B cell (primary cell): ENCODE measurements at regions not wholly inside any gene's neighbourhood (a gene's known extent, or its start where the extent isn't known, plus 50 kb on each side); places are given as distances from the start of the nearest gene placed in this dataset.

Experiments
- ATAC-seq: fragments of 200-7000 bp; cut with Tn5 transposase; one replicate; pipeline ENCODE4 v1.10.0; 2021; ENCODE audit warnings: low read depth, mild to moderate bottlenecking, moderate number of reproducible peaks, moderate library complexity
- CTCF ChIA-PET: fragments of 350-600 bp; sonication (Branson Sonifier 250); formaldehyde crosslinking; loops from one replicate; lab custom pipeline; 2021; ENCODE audit warnings: antibody characterized with exemption, inconsistent platforms; lab: Charles Lee
- POLR2A ChIA-PET: fragments of 350-600 bp; sonication (Branson Sonifier 250); formaldehyde crosslinking; loops from one replicate; lab custom pipeline; 2021; ENCODE audit warnings: antibody characterized with exemption; lab: Charles Lee
- DNase-seq: peaks from one replicate; pipeline ENCODE4 v3.0.0; 2013
- H2AFZ ChIP-seq: 2 replicates; pipeline ENCODE4 v1.6.1; 2012; ENCODE audit warnings: mild to moderate bottlenecking, low read depth, low read length; ENCODE audit not compliant: insufficient read depth, poor library complexity, severe bottlenecking
- H3K27ac ChIP-seq, 2 donors: 1 replicate in 1 of 2; 2 replicates in 1 of 2; pipeline ENCODE4 v1.5.1; 2012 to 2013; ENCODE audit warnings: low read length in 2 of 2, mild to moderate bottlenecking in 2 of 2, moderate library complexity in 1 of 2
- H3K27me3 ChIP-seq, 4 experiments: fragments of 200-600 bp in 1 of 4; sonication (generic) in 1 of 4; replicated peaks in 1 of 4; 1 replicate in 2 of 4; 2 replicates in 2 of 4; pipeline versions ENCODE4 v1.6.1 to v1.7.0; 2013 to 2016; ENCODE audit warnings: low read length in 3 of 4, mild to moderate bottlenecking in 2 of 4, mixed read lengths in 1 of 4, moderate library complexity in 1 of 4; ENCODE audit not compliant: insufficient read depth in 4 of 4, control insufficient read depth in 3 of 4; ENCODE audit errors: control extremely low read depth in 1 of 4
- H3K36me3 ChIP-seq, 2 experiments: replicated peaks in 1 of 2; 1 replicate in 1 of 2; 2 replicates in 1 of 2; pipeline versions ENCODE4 v1.6.1 to v1.7.1; 2013; ENCODE audit warnings: low read length in 1 of 2; ENCODE audit not compliant: insufficient read depth in 2 of 2, control insufficient read depth in 1 of 2; ENCODE audit errors: control extremely low read depth in 1 of 2, extremely low read depth in 1 of 2
- H3K4me1 ChIP-seq, 2 donors: fragments of 200-600 bp in 1 of 2; sonication (generic) in 1 of 2; 1 replicate in 1 of 2; 2 replicates in 1 of 2; pipeline versions ENCODE4 v1.5.1 to v1.6.1; 2013 to 2017; ENCODE audit warnings: low read length in 2 of 2; ENCODE audit not compliant: control insufficient read depth in 2 of 2, insufficient read depth in 2 of 2
- H3K4me2 ChIP-seq: replicated peaks from 2 replicates; pipeline ENCODE3; 2012; ENCODE audit warnings: mild to moderate bottlenecking, low read depth, low read length; ENCODE audit not compliant: poor library complexity, severe bottlenecking
- H3K4me3 ChIP-seq, 5 experiments: fragments of 200-600 bp in 1 of 5; sonication (generic) in 1 of 5; 1 replicate in 3 of 5; 2 replicates in 2 of 5; pipeline versions ENCODE4 v1.5.1 to v1.7.0; 2011 to 2016; ENCODE audit warnings: low read length in 4 of 5, mild to moderate bottlenecking in 4 of 5, low read depth in 2 of 5, control low read depth in 1 of 5, moderate library complexity in 1 of 5; ENCODE audit not compliant: insufficient read depth in 1 of 5; ENCODE audit errors: control extremely low read depth in 1 of 5, extremely low read depth in 1 of 5
- H3K79me2 ChIP-seq: fragments of 200-600 bp; sonication (generic); one replicate; pipeline ENCODE4 v1.6.0; 2016; ENCODE audit warnings: low read length; ENCODE audit not compliant: control insufficient read depth, insufficient read depth
- H3K9ac ChIP-seq: fragments of 200-600 bp; sonication (generic); 2 replicates; pipeline ENCODE4 v1.6.1; 2017; ENCODE audit warnings: mild to moderate bottlenecking, low read length, moderate library complexity
- H3K9me3 ChIP-seq, 3 donors: one replicate each; pipeline versions ENCODE4 v1.6.1 to v1.7.1; 2013; ENCODE audit warnings: low read length in 2 of 3; ENCODE audit not compliant: control insufficient read depth in 2 of 3, insufficient read depth in 1 of 3; ENCODE audit errors: control extremely low read depth in 1 of 3
- H4K20me1 ChIP-seq: 2 replicates; pipeline ENCODE4 v1.6.0; 2012; ENCODE audit warnings: mild to moderate bottlenecking, low read length; ENCODE audit not compliant: insufficient read depth, control insufficient read depth, poor library complexity, severe bottlenecking
- H3K27ac Mint-ChIP-seq: one replicate; pipeline ENCODE4 v1.8.0; 2021; ENCODE audit warnings: mixed read lengths
- H3K27me3 Mint-ChIP-seq: one replicate; pipeline ENCODE4 v1.8.0; 2021; ENCODE audit warnings: mixed read lengths
- H3K4me1 Mint-ChIP-seq: one replicate; pipeline ENCODE4 v1.8.0; 2021; ENCODE audit warnings: mixed read lengths
- H3K4me3 Mint-ChIP-seq: one replicate; pipeline ENCODE4 v1.8.0; 2021; ENCODE audit warnings: mixed read lengths
- H3K9me3 Mint-ChIP-seq: one replicate; pipeline ENCODE4 v1.8.0; 2022; ENCODE audit warnings: mixed read lengths; ENCODE audit not compliant: insufficient read depth
- CTCF ChIP-seq: fragments of 200-600 bp; IDR thresholded peaks from one replicate; pipeline ENCODE4 v1.8.0; 2022; ENCODE audit warnings: antibody characterized with exemption, mild to moderate bottlenecking
- EZH2 ChIP-seq: IDR thresholded peaks from 2 replicates; pipeline ENCODE4 v1.6.1; 2012; ENCODE audit warnings: borderline replicate concordance, low read depth, mild to moderate bottlenecking, moderate library complexity, low read length; ENCODE audit not compliant: insufficient read depth, poor library complexity, severe bottlenecking
- WGBS: methylation state at CpG from one replicate; pipeline ENCODE4 v1.1.5; 2013; ENCODE audit warnings: missing lambda C conversion rate; ENCODE audit not compliant: insufficient coverage; 5-methylcytosine and 5-hydroxymethylcytosine counted together
- intact Hi-C: fragments of 100-400 bp; cut with micrococcal nuclease; formaldehyde crosslinking; loops from one replicate; pipeline ENCODE4 v1.10.0; 2022

- intact Hi-C loops, result no loop called here
- H3K27me3 Mint-ChIP-seq, result peaks cover 32% of the 10 kb centered on the region
Measured at GRCh38 chr20:21014528-21014927, 91.6 kb downstream of the LINC00237 start.

GRCh38 chr20:21008951-21009350 lies 97.2 kb downstream of the LINC00237 start:
- ATAC-seq (no peak), DNase-seq (no peak)
- 90% methylated on average over 4 of the region's 7 CpGs for WGBS
- Histone ChIP-seq H3K27me3 (peaks cover 0 to 4% (median 1%) of the 10 kb centered on the region in 4 experiments), H3K4me2 (no peak overlapping the region), H3K9ac (no peak overlapping the region), H3K4me1 (no peaks in the 10 kb centered on the region), H4K20me1 (no peaks in the 10 kb centered on the region), H3K36me3 (no peaks in the 10 kb centered on the region), H3K4me3 (no peak overlapping the region), H3K9me3 (peaks cover 0 to 3% (median 0%) of the 10 kb centered on the region in 3 donors), H2AFZ (no peak overlapping the region), H3K79me2 (no peaks in the 10 kb centered on the region), H3K27ac (no peak overlapping the region)
- Mint-ChIP-seq H3K9me3 (no peaks in the 10 kb centered on the region), H3K27ac (no peak overlapping the region), H3K4me3 (no peak overlapping the region), H3K4me1 (no peaks in the 10 kb centered on the region), H3K27me3 (peaks cover 19% of the 10 kb centered on the region)
- ChIA-PET CTCF (no interaction called here), POLR2A (no interaction called here)
- TF ChIP-seq CTCF, result no peak
- TF ChIP-seq EZH2, result no peak
- intact Hi-C loops, result no loop called here

More at GRCh38 chr20:21014528-21014927, 91.6 kb downstream of the LINC00237 start:
- POLR2A ChIA-PET, result no interaction called here
- CTCF ChIA-PET, result no interaction called here
- Histone ChIP-seq H3K9me3 (peaks cover 0 to 3% (median 0%) of the 10 kb centered on the region in 3 donors), H3K27me3 (peaks cover 0 to 7% (median 0%) of the 10 kb centered on the region in 4 experiments), H3K36me3 (no peaks in the 10 kb centered on the region), H3K27ac (no peak overlapping the region), H3K4me3 (no peak overlapping the region), H3K4me1 (no peaks in the 10 kb centered on the region), H3K9ac (no peak overlapping the region), H2AFZ (no peak overlapping the region), H3K4me2 (no peak overlapping the region), H4K20me1 (no peaks in the 10 kb centered on the region), H3K79me2 (no peaks in the 10 kb centered on the region)
- WGBS, result 78% methylated on average over 1 of the region's 1 CpG
- no peak overlapping the region for H3K4me3 Mint-ChIP-seq
- H3K9me3 Mint-ChIP-seq, result no peaks in the 10 kb centered on the region
- ATAC-seq (no peak), DNase-seq (no peak)
- no peak overlapping the region for H3K27ac Mint-ChIP-seq
- TF ChIP-seq EZH2 (no peak), CTCF (no peak)
- no peaks in the 10 kb centered on the region for H3K4me1 Mint-ChIP-seq
